Cardiac muscle cell (in vitro differentiated cells and primary cell): ENCODE measurements at regions not wholly inside any gene's neighbourhood (a gene's known extent, or its start where the extent isn't known, plus 50 kb on each side); places are given as distances from the start of the nearest gene placed in this dataset.

Experiments used
- DNase-seq, 2 donors: peaks; one replicate each; pipeline versions ENCODE4 v3.0.0 to v3.0.0-alpha.2; 2010 to 2017; ENCODE audit warnings: low read depth in 1 of 2, low spot score in 1 of 2
- H3K27ac ChIP-seq: fragments of 200-600 bp; sonication (generic); 2 replicates; pipeline ENCODE4 v1.5.1; 2016
- H3K27me3 ChIP-seq: fragments of 200-600 bp; sonication (generic); 2 replicates; pipeline ENCODE4 v1.6.0; 2016; ENCODE audit warnings: control low read depth
- H3K36me3 ChIP-seq: fragments of 200-600 bp; sonication (generic); 2 replicates; pipeline ENCODE4 v1.5.1; 2016; ENCODE audit warnings: control low read depth
- H3K4me1 ChIP-seq: fragments of 200-600 bp; sonication (generic); 2 replicates; pipeline ENCODE4 v1.8.1; 2017; ENCODE audit warnings: low read depth, mild to moderate bottlenecking, mixed run types
- H3K4me3 ChIP-seq: fragments of 200-600 bp; sonication (generic); 2 replicates; pipeline ENCODE4 v1.5.1; 2016; ENCODE audit warnings: mild to moderate bottlenecking
- H3K9me3 ChIP-seq: fragments of 200-600 bp; sonication (generic); 2 replicates; pipeline ENCODE4 v1.5.1; 2017; ENCODE audit warnings: low read depth, mild to moderate bottlenecking, control low read depth
- CTCF ChIP-seq: IDR thresholded peaks from 2 replicates; pipeline ENCODE4 v1.5.1; 2012; ENCODE audit warnings: low read depth, mild to moderate bottlenecking, low read length

GRCh38 chr10:129184196-129184595, 282.8 kb upstream of the MGMT start:
- H3K4me3 ChIP-seq, result no peak overlapping the region
- TF ChIP-seq CTCF, result no peak
- no peak overlapping the region for H3K27ac ChIP-seq
- no peak for DNase-seq
- no peaks in the 10 kb centered on the region for H3K9me3 ChIP-seq
- H3K36me3 ChIP-seq, result no peaks in the 10 kb centered on the region
- no peaks in the 10 kb centered on the region for H3K27me3 ChIP-seq
- H3K4me1 ChIP-seq, result no peaks in the 10 kb centered on the region

GRCh38 chr10:129187331-129187730, 279.7 kb upstream of the MGMT start:
- H3K4me1 ChIP-seq, result no peaks in the 10 kb centered on the region
- no peaks in the 10 kb centered on the region for H3K9me3 ChIP-seq
- H3K36me3 ChIP-seq, result no peaks in the 10 kb centered on the region
- H3K27ac ChIP-seq, result no peak overlapping the region
- no peak for DNase-seq
- H3K4me3 ChIP-seq, result no peak overlapping the region
- no peak for TF ChIP-seq CTCF
- no peaks in the 10 kb centered on the region for H3K27me3 ChIP-seq

- Histone ChIP-seq H3K9me3 (no peaks in the 10 kb centered on the region), H3K4me1 (no peaks in the 10 kb centered on the region), H3K4me3 (no peak overlapping the region), H3K27ac (no peak overlapping the region), H3K36me3 (no peaks in the 10 kb centered on the region), H3K27me3 (no peaks in the 10 kb centered on the region)
- peak in 1 of 2 donors; percentile 2 for DNase-seq
- TF ChIP-seq CTCF, result no peak
Measured at GRCh38 chr10:129191797-129192196, 275.2 kb upstream of the MGMT start.

GRCh38 chr10:129192344-129193128, 274.5 kb upstream of the MGMT start:
- DNase-seq, result peak in 1 of 2 donors; percentile 16
- no peaks in the 10 kb centered on the region for H3K27me3 ChIP-seq
- no peak overlapping the region for H3K27ac ChIP-seq
- H3K4me3 ChIP-seq, result no peak overlapping the region
- TF ChIP-seq CTCF, result no peak
- H3K36me3 ChIP-seq, result no peaks in the 10 kb centered on the region
- no peaks in the 10 kb centered on the region for H3K9me3 ChIP-seq
- H3K4me1 ChIP-seq, result no peaks in the 10 kb centered on the region

- Histone ChIP-seq H3K27me3 (no peaks in the 10 kb centered on the region), H3K36me3 (no peaks in the 10 kb centered on the region), H3K9me3 (no peaks in the 10 kb centered on the region), H3K4me3 (no peak overlapping the region), H3K4me1 (no peaks in the 10 kb centered on the region), H3K27ac (no peak overlapping the region)
- DNase-seq, result peak in 1 of 2 donors; percentile 23
- no peak for TF ChIP-seq CTCF
Measured at GRCh38 chr10:129193148-129193547, 273.9 kb upstream of the MGMT start.
